ENCODE measurements at regions not wholly inside any gene's neighbourhood (a gene's known extent, or its start where the extent isn't known, plus 50 kb on each side); places are given as distances from the start of the nearest gene placed in this dataset.

DNA sequence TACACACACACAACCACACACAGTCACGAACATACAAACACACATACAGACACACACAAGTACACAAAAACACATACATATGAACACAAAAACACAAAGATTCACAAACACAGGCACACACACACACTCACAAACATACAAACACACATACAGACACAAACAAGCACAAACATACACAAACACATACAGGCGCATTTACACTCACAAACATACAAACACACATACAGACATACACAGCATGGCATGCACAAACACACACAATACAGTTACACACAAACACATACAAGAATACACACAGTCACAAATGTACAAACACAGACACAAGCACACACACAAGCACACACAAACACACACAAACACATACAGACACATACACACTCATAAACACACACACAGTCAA, 247.9 kb downstream of the TENT4A start:
- TF ChIP-seq, protein P1, sequence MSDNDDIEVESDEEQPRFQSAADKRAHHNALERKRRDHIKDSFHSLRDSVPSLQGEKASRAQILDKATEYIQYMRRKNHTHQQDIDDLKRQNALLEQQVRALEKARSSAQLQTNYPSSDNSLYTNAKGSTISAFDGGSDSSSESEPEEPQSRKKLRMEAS (IDR thresholded peaks at IDR 0.05), result no peak
- TF ChIP-seq ZBTB7A (IDR thresholded peaks at IDR 0.05; ENCODE audit: low read depth) (no peak), NFIC (IDR thresholded peaks at IDR 0.05) (no peak), EGR1 (IDR thresholded peaks at IDR 0.05) (no peak), TEAD4 (IDR thresholded peaks at IDR 0.05) (no peak), TAF1 (IDR thresholded peaks at IDR 0.05; ENCODE audit: low read depth) (no peak), CREB1 (IDR thresholded peaks at IDR 0.05; ENCODE audit: low read depth) (no peak), EP300 (IDR thresholded peaks at IDR 0.05; ENCODE audit: borderline replicate concordance) (no peak), RAD21 (IDR thresholded peaks at IDR 0.05; ENCODE audit: low read depth) (no peak), YY1 (IDR thresholded peaks at IDR 0.05; ENCODE audit: low read depth) (no peak)
- TF ChIP-seq, protein P2, sequence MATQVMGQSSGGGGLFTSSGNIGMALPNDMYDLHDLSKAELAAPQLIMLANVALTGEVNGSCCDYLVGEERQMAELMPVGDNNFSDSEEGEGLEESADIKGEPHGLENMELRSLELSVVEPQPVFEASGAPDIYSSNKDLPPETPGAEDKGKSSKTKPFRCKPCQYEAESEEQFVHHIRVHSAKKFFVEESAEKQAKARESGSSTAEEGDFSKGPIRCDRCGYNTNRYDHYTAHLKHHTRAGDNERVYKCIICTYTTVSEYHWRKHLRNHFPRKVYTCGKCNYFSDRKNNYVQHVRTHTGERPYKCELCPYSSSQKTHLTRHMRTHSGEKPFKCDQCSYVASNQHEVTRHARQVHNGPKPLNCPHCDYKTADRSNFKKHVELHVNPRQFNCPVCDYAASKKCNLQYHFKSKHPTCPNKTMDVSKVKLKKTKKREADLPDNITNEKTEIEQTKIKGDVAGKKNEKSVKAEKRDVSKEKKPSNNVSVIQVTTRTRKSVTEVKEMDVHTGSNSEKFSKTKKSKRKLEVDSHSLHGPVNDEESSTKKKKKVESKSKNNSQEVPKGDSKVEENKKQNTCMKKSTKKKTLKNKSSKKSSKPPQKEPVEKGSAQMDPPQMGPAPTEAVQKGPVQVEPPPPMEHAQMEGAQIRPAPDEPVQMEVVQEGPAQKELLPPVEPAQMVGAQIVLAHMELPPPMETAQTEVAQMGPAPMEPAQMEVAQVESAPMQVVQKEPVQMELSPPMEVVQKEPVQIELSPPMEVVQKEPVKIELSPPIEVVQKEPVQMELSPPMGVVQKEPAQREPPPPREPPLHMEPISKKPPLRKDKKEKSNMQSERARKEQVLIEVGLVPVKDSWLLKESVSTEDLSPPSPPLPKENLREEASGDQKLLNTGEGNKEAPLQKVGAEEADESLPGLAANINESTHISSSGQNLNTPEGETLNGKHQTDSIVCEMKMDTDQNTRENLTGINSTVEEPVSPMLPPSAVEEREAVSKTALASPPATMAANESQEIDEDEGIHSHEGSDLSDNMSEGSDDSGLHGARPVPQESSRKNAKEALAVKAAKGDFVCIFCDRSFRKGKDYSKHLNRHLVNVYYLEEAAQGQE (IDR thresholded peaks at IDR 0.05; ENCODE audit: low read depth), result no peak

DNA sequence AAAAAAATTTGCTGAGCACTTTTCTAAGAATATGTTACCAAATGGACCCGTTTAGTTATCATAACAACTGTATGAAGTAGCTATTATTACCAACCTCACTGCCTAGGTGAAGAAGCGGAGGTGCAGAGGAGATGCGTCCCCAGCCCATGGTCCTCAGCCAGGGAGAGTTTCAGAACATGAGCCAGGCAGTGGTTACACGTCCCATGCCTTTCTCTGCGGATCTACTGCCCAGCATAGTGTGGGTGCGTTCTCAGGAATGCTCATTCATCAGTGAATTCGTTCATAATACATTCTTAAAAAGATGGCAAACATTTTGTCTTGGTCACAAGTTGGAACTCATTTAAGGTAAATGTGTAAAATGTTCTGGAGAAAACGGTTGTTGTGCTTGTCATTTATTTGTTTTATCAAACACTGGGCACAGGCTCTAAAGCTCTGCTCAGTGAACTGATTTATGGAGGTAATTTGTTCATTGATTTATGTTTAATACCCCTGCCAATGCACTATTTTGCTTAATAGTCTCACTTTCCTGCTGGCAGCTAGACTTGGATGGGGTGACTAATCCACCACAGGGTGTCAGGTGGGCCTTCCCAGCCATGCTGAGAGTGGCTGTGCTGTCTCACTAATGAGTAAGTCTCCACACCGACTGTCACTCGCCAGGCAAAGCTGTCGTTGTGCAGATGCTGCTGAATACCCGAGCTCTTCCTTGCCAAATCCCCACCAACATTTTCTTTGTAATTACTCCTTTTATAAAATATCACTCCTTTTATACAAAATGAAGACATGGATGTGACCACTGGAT, 248.8 kb downstream of the TENT4A start:
- TF ChIP-seq, protein P1 (IDR thresholded peaks at IDR 0.05), result no peak
- TF ChIP-seq EGR1 (IDR thresholded peaks at IDR 0.05) (no peak), ZBTB7A (IDR thresholded peaks at IDR 0.05; ENCODE audit: low read depth) (no peak), TCF12 (IDR thresholded peaks at IDR 0.05; ENCODE audit: low read depth) (no peak), FOXM1 (IDR thresholded peaks at IDR 0.05; ENCODE audit: borderline replicate concordance, low read depth) (no peak), TAF1 (IDR thresholded peaks at IDR 0.05; ENCODE audit: low read depth) (no peak), RAD21 (IDR thresholded peaks at IDR 0.05; ENCODE audit: low read depth) (no peak), EP300 (IDR thresholded peaks at IDR 0.05; ENCODE audit: borderline replicate concordance) (no peak), TEAD4 (IDR thresholded peaks at IDR 0.05) (no peak)
- TF ChIP-seq, protein P3, sequence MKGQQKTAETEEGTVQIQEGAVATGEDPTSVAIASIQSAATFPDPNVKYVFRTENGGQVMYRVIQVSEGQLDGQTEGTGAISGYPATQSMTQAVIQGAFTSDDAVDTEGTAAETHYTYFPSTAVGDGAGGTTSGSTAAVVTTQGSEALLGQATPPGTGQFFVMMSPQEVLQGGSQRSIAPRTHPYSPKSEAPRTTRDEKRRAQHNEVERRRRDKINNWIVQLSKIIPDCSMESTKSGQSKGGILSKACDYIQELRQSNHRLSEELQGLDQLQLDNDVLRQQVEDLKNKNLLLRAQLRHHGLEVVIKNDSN (IDR thresholded peaks at IDR 0.05), result no peak

DNA sequence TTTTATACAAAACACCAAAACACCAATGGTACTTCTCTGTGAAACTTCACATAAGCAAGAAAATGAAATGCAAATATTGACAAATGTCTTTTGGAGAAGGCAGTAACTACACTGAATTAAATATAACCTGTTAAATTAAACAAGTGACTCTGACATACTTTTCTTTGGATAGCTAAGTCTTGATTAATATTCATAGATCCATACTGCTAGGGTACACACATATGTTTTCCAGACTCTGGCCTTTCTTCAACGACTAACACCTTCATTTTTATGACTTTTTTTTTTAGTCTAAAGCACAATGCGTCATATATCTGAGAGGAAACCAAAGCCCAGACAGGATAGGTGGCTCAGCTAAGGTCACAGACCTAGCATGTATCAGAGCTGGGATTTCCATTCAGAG, 263.7 kb downstream of the TENT4A start:
- TF ChIP-seq TEAD4 (IDR thresholded peaks at IDR 0.05) (no peak), RAD21 (IDR thresholded peaks at IDR 0.05; ENCODE audit: low read depth) (no peak), TAF1 (IDR thresholded peaks at IDR 0.05; ENCODE audit: low read depth) (no peak), CEBPB (IDR thresholded peaks at IDR 0.05) (no peak), FOXM1 (IDR thresholded peaks at IDR 0.05; ENCODE audit: borderline replicate concordance, low read depth) (no peak)
- TF ChIP-seq, protein P3 (IDR thresholded peaks at IDR 0.05), result no peak
- TF ChIP-seq, protein P1 (IDR thresholded peaks at IDR 0.05), result no peak

DNA sequence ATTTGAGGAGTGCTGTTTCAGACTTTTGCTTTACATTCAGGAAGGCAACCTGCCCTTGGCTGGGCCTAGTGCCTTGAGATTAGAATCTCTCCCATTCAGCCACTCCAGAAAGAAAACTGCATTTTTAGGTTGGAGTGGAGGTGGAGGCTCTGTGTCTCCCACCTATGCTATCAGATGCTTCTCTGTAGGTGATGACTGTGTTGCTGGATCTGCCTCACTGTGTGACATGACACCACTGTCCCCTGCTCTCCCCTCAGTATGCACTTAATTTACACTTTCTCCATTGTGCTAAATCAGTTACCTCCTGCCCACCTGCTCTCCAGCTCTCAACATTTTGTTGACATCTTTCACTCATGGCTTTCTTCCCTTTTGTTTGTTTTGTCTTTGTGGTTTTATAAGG, 265.8 kb downstream of the TENT4A start:
- TF ChIP-seq, protein P1 (IDR thresholded peaks at IDR 0.05), result no peak
- no peak for TF ChIP-seq TAF1 (IDR thresholded peaks at IDR 0.05; ENCODE audit: low read depth)
- no peak for TF ChIP-seq TCF12 (IDR thresholded peaks at IDR 0.05; ENCODE audit: low read depth)
- no peak for TF ChIP-seq RAD21 (IDR thresholded peaks at IDR 0.05; ENCODE audit: low read depth)

DNA sequence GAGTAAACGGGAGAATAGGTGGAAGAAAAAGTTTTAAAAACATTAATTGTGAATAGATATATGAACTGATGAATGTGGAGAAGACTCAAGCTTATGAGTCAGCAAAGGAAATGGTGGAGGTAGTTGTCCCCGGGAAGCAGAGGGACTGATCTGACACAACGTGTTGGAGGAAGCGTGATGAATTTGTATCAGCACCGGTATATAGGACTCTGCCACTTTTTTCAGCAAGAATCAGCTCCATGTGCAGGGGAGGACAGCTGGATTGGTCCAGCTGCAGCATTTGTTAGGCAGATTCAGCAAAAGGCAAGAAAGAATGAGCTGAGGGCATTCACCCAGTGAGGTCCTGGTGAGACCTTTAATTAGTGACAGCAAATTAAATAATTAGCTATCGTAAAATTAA, 276.0 kb downstream of the TENT4A start:
- TF ChIP-seq CREB1 (IDR thresholded peaks at IDR 0.05; ENCODE audit: low read depth) (no peak), TAF1 (IDR thresholded peaks at IDR 0.05; ENCODE audit: low read depth) (no peak), RAD21 (IDR thresholded peaks at IDR 0.05; ENCODE audit: low read depth) (no peak), EGR1 (IDR thresholded peaks at IDR 0.05) (no peak), YY1 (IDR thresholded peaks at IDR 0.05; ENCODE audit: low read depth) (no peak), EP300 (IDR thresholded peaks at IDR 0.05; ENCODE audit: borderline replicate concordance) (no peak), NFIC (IDR thresholded peaks at IDR 0.05) (no peak), CEBPB (IDR thresholded peaks at IDR 0.05) (no peak), TEAD4 (IDR thresholded peaks at IDR 0.05) (no peak), TCF12 (IDR thresholded peaks at IDR 0.05; ENCODE audit: low read depth) (no peak)
- TF ChIP-seq, protein P2 (IDR thresholded peaks at IDR 0.05; ENCODE audit: low read depth), result no peak

All from Ishikawa (cell line).